ENCODE measurements at regions not wholly inside any gene's neighbourhood (a gene's known extent, or its start where the extent isn't known, plus 50 kb on each side); places are given as distances from the start of the nearest gene placed in this dataset.

- no peak overlapping the region for H3K27ac ChIP-seq (replicated peaks)
- DNase-seq = no peak
- intact Hi-C loops (cut with micrococcal nuclease) = no loop called here
- H3K4me1 ChIP-seq = no peaks in the 10 kb centered on the region
- TF ChIP-seq, protein P1, sequence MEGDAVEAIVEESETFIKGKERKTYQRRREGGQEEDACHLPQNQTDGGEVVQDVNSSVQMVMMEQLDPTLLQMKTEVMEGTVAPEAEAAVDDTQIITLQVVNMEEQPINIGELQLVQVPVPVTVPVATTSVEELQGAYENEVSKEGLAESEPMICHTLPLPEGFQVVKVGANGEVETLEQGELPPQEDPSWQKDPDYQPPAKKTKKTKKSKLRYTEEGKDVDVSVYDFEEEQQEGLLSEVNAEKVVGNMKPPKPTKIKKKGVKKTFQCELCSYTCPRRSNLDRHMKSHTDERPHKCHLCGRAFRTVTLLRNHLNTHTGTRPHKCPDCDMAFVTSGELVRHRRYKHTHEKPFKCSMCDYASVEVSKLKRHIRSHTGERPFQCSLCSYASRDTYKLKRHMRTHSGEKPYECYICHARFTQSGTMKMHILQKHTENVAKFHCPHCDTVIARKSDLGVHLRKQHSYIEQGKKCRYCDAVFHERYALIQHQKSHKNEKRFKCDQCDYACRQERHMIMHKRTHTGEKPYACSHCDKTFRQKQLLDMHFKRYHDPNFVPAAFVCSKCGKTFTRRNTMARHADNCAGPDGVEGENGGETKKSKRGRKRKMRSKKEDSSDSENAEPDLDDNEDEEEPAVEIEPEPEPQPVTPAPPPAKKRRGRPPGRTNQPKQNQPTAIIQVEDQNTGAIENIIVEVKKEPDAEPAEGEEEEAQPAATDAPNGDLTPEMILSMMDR (IDR thresholded peaks at IDR 0.05; ENCODE audit: borderline replicate concordance) = no peak
- no peak overlapping the region for H3K4me3 ChIP-seq
- H3K27me3 ChIP-seq (ENCODE audit: low read depth) = peaks cover 18% of the 10 kb centered on the region
- H3K36me3 ChIP-seq = no peaks in the 10 kb centered on the region
- no peaks in the 10 kb centered on the region for H3K9me3 ChIP-seq (replicated peaks)
Observed at GRCh38 chr1:222266223-222267196, 281.4 kb downstream of the HHIPL2 start.

DNA sequence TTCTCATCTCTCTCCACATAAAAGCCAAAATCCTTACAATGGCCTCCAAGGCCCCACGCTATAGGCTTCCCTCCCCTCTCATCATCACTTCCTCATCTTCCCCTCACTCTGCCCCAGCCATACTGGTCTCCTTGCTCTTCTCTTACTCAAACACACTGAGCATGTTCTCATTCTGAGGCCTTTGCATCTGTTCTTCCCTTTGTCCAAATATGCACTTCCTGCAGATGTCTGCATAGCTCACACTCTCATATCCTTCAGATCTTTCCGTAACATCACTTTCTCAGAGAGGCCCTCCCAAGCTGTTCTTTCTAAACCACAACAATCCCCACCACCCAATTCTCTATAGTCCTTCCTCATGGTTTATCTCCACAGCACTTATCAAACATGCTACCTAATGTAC is 284.1 kb downstream of the HHIPL2 start:
- H3K36me3 ChIP-seq = no peaks in the 10 kb centered on the region
- no peaks in the 10 kb centered on the region for H3K4me1 ChIP-seq
- TF ChIP-seq, protein P1 (IDR thresholded peaks at IDR 0.05; ENCODE audit: borderline replicate concordance) = no peak
- H3K27ac ChIP-seq (replicated peaks) = no peak overlapping the region
- H3K27me3 ChIP-seq (ENCODE audit: low read depth) = peaks cover 16% of the 10 kb centered on the region
- no peak overlapping the region for H3K4me3 ChIP-seq
- H3K9me3 ChIP-seq (replicated peaks) = no peaks in the 10 kb centered on the region
- DNase-seq = no peak
- intact Hi-C loops (cut with micrococcal nuclease) = no loop called here

- Histone ChIP-seq H3K36me3 (no peaks in the 10 kb centered on the region), H3K4me1 (no peaks in the 10 kb centered on the region), H3K9me3 (replicated peaks) (peaks cover 13% of the 10 kb centered on the region), H3K27ac (replicated peaks) (no peak overlapping the region), H3K27me3 (ENCODE audit: low read depth) (peaks cover 4% of the 10 kb centered on the region), H3K4me3 (no peak overlapping the region)
- TF ChIP-seq, protein P1 (IDR thresholded peaks at IDR 0.05; ENCODE audit: borderline replicate concordance) = no peak
- no peak for DNase-seq
- intact Hi-C loops (cut with micrococcal nuclease) = no loop called here
Observed at GRCh38 chr1:222257027-222257426, 290.9 kb downstream of the HHIPL2 start.

DNA sequence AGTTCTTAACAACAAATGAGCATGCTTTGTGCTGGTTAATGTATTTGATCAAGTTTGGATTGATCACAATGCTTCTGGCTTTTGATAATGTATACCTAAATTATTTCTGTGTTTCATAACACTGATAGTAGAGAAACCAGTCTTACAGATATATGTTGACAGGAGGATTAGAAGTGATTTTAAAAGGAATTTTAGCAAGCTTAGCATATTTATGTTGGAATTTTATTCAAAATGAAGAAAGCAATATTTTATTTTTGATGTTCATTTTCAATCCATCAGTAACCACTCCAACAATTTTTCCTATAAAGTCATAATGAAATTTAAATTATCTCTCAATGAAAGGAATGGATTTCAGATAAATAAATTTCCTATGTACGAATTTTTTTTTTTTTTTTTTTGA is 291.8 kb downstream of the HHIPL2 start:
- Histone ChIP-seq H3K36me3 (no peaks in the 10 kb centered on the region), H3K4me3 (no peak overlapping the region), H3K27me3 (ENCODE audit: low read depth) (peaks cover 4% of the 10 kb centered on the region), H3K9me3 (replicated peaks) (peaks cover 22% of the 10 kb centered on the region), H3K4me1 (no peaks in the 10 kb centered on the region), H3K27ac (replicated peaks) (no peak overlapping the region)
- intact Hi-C loops (cut with micrococcal nuclease) = no loop called here
- TF ChIP-seq, protein P1 (IDR thresholded peaks at IDR 0.05; ENCODE audit: borderline replicate concordance) = no peak
- no peak for DNase-seq

- Histone ChIP-seq H3K36me3 (no peaks in the 10 kb centered on the region), H3K27ac (replicated peaks) (no peak overlapping the region), H3K27me3 (ENCODE audit: low read depth) (peaks cover 4% of the 10 kb centered on the region), H3K4me3 (no peak overlapping the region), H3K9me3 (replicated peaks) (peaks cover 22% of the 10 kb centered on the region), H3K4me1 (no peaks in the 10 kb centered on the region)
- intact Hi-C loops (cut with micrococcal nuclease) = no loop called here
- no peak for DNase-seq
- TF ChIP-seq, protein P1 (IDR thresholded peaks at IDR 0.05; ENCODE audit: borderline replicate concordance) = no peak
Observed at GRCh38 chr1:222252788-222253187, 295.1 kb downstream of the HHIPL2 start.
